ENCODE measurements at regions not wholly inside any gene's neighbourhood (a gene's known extent, or its start where the extent isn't known, plus 50 kb on each side); places are given as distances from the start of the nearest gene placed in this dataset.

DNA sequence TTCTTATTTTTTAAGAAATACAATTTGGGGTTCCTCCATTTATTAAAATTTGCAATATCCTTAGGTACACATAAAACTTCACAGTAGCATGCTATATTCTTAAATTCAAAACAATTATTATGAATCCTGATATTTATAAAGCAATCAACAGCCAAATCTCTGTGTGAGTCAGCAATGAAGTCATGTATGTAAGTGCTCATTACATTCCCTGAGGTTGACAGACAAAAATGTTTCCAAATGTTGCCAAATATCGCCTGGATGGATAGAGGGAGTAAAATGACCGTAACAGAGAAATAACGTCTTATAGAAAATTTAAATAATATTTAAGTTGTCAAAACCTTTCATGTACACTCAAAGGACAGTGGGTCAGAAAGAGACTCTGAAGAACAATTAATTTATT, 220.0 kb downstream of the PCDH18 start:
- TF ChIP-seq, protein P1, sequence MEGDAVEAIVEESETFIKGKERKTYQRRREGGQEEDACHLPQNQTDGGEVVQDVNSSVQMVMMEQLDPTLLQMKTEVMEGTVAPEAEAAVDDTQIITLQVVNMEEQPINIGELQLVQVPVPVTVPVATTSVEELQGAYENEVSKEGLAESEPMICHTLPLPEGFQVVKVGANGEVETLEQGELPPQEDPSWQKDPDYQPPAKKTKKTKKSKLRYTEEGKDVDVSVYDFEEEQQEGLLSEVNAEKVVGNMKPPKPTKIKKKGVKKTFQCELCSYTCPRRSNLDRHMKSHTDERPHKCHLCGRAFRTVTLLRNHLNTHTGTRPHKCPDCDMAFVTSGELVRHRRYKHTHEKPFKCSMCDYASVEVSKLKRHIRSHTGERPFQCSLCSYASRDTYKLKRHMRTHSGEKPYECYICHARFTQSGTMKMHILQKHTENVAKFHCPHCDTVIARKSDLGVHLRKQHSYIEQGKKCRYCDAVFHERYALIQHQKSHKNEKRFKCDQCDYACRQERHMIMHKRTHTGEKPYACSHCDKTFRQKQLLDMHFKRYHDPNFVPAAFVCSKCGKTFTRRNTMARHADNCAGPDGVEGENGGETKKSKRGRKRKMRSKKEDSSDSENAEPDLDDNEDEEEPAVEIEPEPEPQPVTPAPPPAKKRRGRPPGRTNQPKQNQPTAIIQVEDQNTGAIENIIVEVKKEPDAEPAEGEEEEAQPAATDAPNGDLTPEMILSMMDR (IDR thresholded peaks at IDR 0.05; ENCODE audit: insufficient read depth, low read length): no peak
- TF ChIP-seq, protein P2, sequence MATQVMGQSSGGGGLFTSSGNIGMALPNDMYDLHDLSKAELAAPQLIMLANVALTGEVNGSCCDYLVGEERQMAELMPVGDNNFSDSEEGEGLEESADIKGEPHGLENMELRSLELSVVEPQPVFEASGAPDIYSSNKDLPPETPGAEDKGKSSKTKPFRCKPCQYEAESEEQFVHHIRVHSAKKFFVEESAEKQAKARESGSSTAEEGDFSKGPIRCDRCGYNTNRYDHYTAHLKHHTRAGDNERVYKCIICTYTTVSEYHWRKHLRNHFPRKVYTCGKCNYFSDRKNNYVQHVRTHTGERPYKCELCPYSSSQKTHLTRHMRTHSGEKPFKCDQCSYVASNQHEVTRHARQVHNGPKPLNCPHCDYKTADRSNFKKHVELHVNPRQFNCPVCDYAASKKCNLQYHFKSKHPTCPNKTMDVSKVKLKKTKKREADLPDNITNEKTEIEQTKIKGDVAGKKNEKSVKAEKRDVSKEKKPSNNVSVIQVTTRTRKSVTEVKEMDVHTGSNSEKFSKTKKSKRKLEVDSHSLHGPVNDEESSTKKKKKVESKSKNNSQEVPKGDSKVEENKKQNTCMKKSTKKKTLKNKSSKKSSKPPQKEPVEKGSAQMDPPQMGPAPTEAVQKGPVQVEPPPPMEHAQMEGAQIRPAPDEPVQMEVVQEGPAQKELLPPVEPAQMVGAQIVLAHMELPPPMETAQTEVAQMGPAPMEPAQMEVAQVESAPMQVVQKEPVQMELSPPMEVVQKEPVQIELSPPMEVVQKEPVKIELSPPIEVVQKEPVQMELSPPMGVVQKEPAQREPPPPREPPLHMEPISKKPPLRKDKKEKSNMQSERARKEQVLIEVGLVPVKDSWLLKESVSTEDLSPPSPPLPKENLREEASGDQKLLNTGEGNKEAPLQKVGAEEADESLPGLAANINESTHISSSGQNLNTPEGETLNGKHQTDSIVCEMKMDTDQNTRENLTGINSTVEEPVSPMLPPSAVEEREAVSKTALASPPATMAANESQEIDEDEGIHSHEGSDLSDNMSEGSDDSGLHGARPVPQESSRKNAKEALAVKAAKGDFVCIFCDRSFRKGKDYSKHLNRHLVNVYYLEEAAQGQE (IDR thresholded peaks at IDR 0.05; ENCODE audit: insufficient replicate concordance, low read depth): no peak
- TF ChIP-seq GABPA (IDR thresholded peaks at IDR 0.05; ENCODE audit: low read depth) (no peak), POLR2AphosphoS5 (IDR thresholded peaks at IDR 0.05; ENCODE audit: low read depth) (no peak)

All from HL-60 (cell line).